Gastroesophageal sphincter (tissue), 4 donors: ENCODE measurements at regions not wholly inside any gene's neighbourhood (a gene's known extent, or its start where the extent isn't known, plus 50 kb on each side); places are given as distances from the start of the nearest gene placed in this dataset.

ENCODE experiments used
- ATAC-seq: fragments of 150-250 bp; one replicate; pipeline ENCODE4 v1.9.1; 2016; ENCODE audit warnings: mild to moderate bottlenecking, moderate library complexity
- H3K27ac ChIP-seq, 4 donors: fragments of 200-600 bp; sonication (generic) in 3 of 4; 1 replicate in 3 of 4; 2 replicates in 1 of 4; pipeline ENCODE4 v1.5.1; 2016 to 2019
- H3K27me3 ChIP-seq: fragments of 200-600 bp; sonication (generic); one replicate; pipeline ENCODE4 v1.5.1; 2019
- H3K36me3 ChIP-seq, 2 donors: fragments of 200-600 bp; sonication (generic); one replicate each; pipeline ENCODE4 v1.5.1; 2019; ENCODE audit warnings: control low read depth in 1 of 2
- H3K4me1 ChIP-seq, 3 donors: fragments of 200-600 bp; sonication (generic); 1 replicate in 2 of 3; 2 replicates in 1 of 3; pipeline ENCODE4 v1.5.1; 2016 to 2019; ENCODE audit warnings: control low read depth in 2 of 3
- H3K4me3 ChIP-seq, 2 donors: fragments of 200-600 bp; sonication (generic); one replicate each; pipeline ENCODE4 v1.5.1; 2019; ENCODE audit warnings: mild to moderate bottlenecking in 1 of 2, moderate library complexity in 1 of 2
- H3K9me3 ChIP-seq, 3 donors: fragments of 200-600 bp; sonication (generic); one replicate each; pipeline ENCODE4 v1.5.1; 2017 to 2019; ENCODE audit warnings: control low read depth in 2 of 3
- CTCF ChIP-seq, 4 experiments: fragments of 200-600 bp in 2 of 4; fragments of 450-650 bp in 2 of 4; sonication (generic) in 1 of 4; IDR thresholded peaks; one replicate each; pipeline ENCODE4 v1.5.1; 2017 to 2019; ENCODE audit warnings: antibody characterized with exemption in 4 of 4, mild to moderate bottlenecking in 2 of 4, moderate library complexity in 2 of 4
- EP300 ChIP-seq: sonication (generic); formaldehyde crosslinking; IDR thresholded peaks from one replicate; pipeline ENCODE4 v1.6.1; 2017; ENCODE audit warnings: antibody characterized with exemption, mild to moderate bottlenecking
- POLR2A ChIP-seq, 2 donors: fragments of 450-650 bp; IDR thresholded peaks; one replicate each; pipeline ENCODE4 v1.6.1; 2017; ENCODE audit warnings: antibody characterized with exemption in 2 of 2, mild to moderate bottlenecking in 2 of 2, moderate library complexity in 1 of 2
- POLR2AphosphoS5 ChIP-seq: sonication (generic); formaldehyde crosslinking; IDR thresholded peaks from one replicate; pipeline ENCODE4 v1.6.1; 2017; ENCODE audit warnings: antibody characterized with exemption
- WGBS, 2 donors: methylation state at CpG; one replicate each; pipeline ENCODE4 v1.1.5; 2018; ENCODE audit warnings: low coverage in 1 of 2; 5-methylcytosine and 5-hydroxymethylcytosine counted together

- no peaks in the 10 kb centered on the region for H3K9me3 ChIP-seq
- peak; percentile 18 for TF ChIP-seq POLR2AphosphoS5
- no peak for TF ChIP-seq CTCF (IDR thresholded peaks at IDR 0.05)
- no peaks in the 10 kb centered on the region for H3K36me3 ChIP-seq
- no peak for ATAC-seq
- no peak overlapping the region for H3K4me3 ChIP-seq
- 63 to 80% methylated on average over 1 to 7 of the region's 7 CpGs for WGBS, 2 donors
- peaks cover 0 to 25% (median 4%) of the 10 kb centered on the region in 3 donors for H3K4me1 ChIP-seq
- no peaks in the 10 kb centered on the region for H3K27me3 ChIP-seq
- H3K27ac ChIP-seq = peak overlapping the region in 3 of 4 donors; percentile 52 to 81 (median 80)
Observed at GRCh38 chr1:234554218-234554697, 55.7 kb downstream of the IRF2BP2 start.

- Histone ChIP-seq H3K4me1 (peaks cover 0 to 25% (median 4%) of the 10 kb centered on the region in 3 donors), H3K36me3 (no peaks in the 10 kb centered on the region), H3K4me3 (no peak overlapping the region), H3K9me3 (no peaks in the 10 kb centered on the region), H3K27ac (peak overlapping the region in 3 of 4 donors; percentile 52 to 81 (median 80)), H3K27me3 (no peaks in the 10 kb centered on the region)
- TF ChIP-seq POLR2AphosphoS5 = no peak
- TF ChIP-seq EP300 = no peak
- 52 to 60% methylated on average over 12 to 15 of the region's 21 CpGs for WGBS, 2 donors
- no peak for ATAC-seq
Observed at GRCh38 chr1:234553240-234554188, 56.5 kb downstream of the IRF2BP2 start.

- Histone ChIP-seq H3K36me3 (no peaks in the 10 kb centered on the region), H3K9me3 (no peaks in the 10 kb centered on the region), H3K27ac (no peak overlapping the region), H3K4me1 (peaks cover 0 to 33% (median 5%) of the 10 kb centered on the region in 3 donors), H3K4me3 (no peak overlapping the region), H3K27me3 (no peaks in the 10 kb centered on the region)
- WGBS, 2 donors = 0 to 100% methylated on average over 1 of the region's 6 CpGs
- TF ChIP-seq POLR2A (IDR thresholded peaks at IDR 0.05) (no peak), POLR2AphosphoS5 (no peak), CTCF (IDR thresholded peaks at IDR 0.05) (no peak), EP300 (no peak)
- ATAC-seq = no peak
Observed at GRCh38 chr1:234551032-234551378, 59.0 kb downstream of the IRF2BP2 start.

GRCh38 chr1:234550341-234551031 lies 59.5 kb downstream of the IRF2BP2 start:
- TF ChIP-seq POLR2A (IDR thresholded peaks at IDR 0.05) (no peak), EP300 (no peak), POLR2AphosphoS5 (no peak), CTCF (IDR thresholded peaks at IDR 0.05) (no peak)
- H3K36me3 ChIP-seq = no peaks in the 10 kb centered on the region
- no peak overlapping the region for H3K4me3 ChIP-seq
- H3K9me3 ChIP-seq = no peaks in the 10 kb centered on the region
- no peak overlapping the region for H3K27ac ChIP-seq
- peaks cover 0 to 38% (median 11%) of the 10 kb centered on the region in 3 donors for H3K4me1 ChIP-seq
- 60 to 72% methylated on average over 1 to 12 of the region's 16 CpGs for WGBS, 2 donors
- no peaks in the 10 kb centered on the region for H3K27me3 ChIP-seq
- no peak for ATAC-seq

- WGBS, 2 donors = 100% methylated on average over 1 to 3 of the region's 10 CpGs
- H3K4me1 ChIP-seq = peaks cover 0 to 38% (median 19%) of the 10 kb centered on the region in 3 donors
- no peaks in the 10 kb centered on the region for H3K27me3 ChIP-seq
- no peaks in the 10 kb centered on the region for H3K36me3 ChIP-seq
- H3K4me3 ChIP-seq = no peak overlapping the region
- TF ChIP-seq CTCF (IDR thresholded peaks at IDR 0.05) (no peak), EP300 (no peak), POLR2AphosphoS5 (no peak), POLR2A (IDR thresholded peaks at IDR 0.05) (no peak)
- no peak overlapping the region for H3K27ac ChIP-seq
- H3K9me3 ChIP-seq = no peaks in the 10 kb centered on the region
- ATAC-seq = no peak
Observed at GRCh38 chr1:234549447-234550021, 60.4 kb downstream of the IRF2BP2 start.
